SK-N-MC (cell line): ENCODE measurements at regions not wholly inside any gene's neighbourhood (a gene's known extent, or its start where the extent isn't known, plus 50 kb on each side); places are given as distances from the start of the nearest gene placed in this dataset.

Experiments
- DNase-seq: peaks from one replicate; pipeline ENCODE4 v3.0.0-alpha.2; 2011; ENCODE audit warnings: low read depth, low spot score
- H3K27ac ChIP-seq: fragments of 200-600 bp; sonication (generic); 2 replicates; pipeline ENCODE4 v1.5.1; 2016; ENCODE audit warnings: mixed run types
- H3K36me3 ChIP-seq: fragments of 200-600 bp; sonication (generic); 2 replicates; pipeline ENCODE4 v1.6.1; 2017; ENCODE audit warnings: antibody characterized with exemption, low read length, mixed read lengths; ENCODE audit not compliant: insufficient read depth
- H3K4me3 ChIP-seq: fragments of 200-600 bp; sonication (generic); 2 replicates; pipeline ENCODE4 v1.5.1; 2016
- H3K9ac ChIP-seq: fragments of 200-600 bp; sonication (generic); 2 replicates; pipeline ENCODE4 v1.8.0; 2017; ENCODE audit warnings: mixed run types, mixed read lengths; ENCODE audit not compliant: insufficient read length
- H3K9me3 ChIP-seq: fragments of 200-600 bp; sonication (generic); 2 replicates; pipeline ENCODE4 v1.6.1; 2017; ENCODE audit warnings: low read depth, mild to moderate bottlenecking, antibody characterized with exemption, low read length, moderate library complexity, mixed read lengths
- EZH2 ChIP-seq: fragments of 200-600 bp; sonication (generic); IDR thresholded peaks from one replicate; pipeline ENCODE4 v1.6.1; 2017; ENCODE audit warnings: antibody characterized with exemption
- FOXP2 ChIP-seq: optimal IDR thresholded peaks from 2 replicates; pipeline ENCODE3; 2011; ENCODE audit warnings: mild to moderate bottlenecking, moderate library complexity; ENCODE audit not compliant: insufficient read depth; ENCODE audit errors: extremely low read length, control extremely low read depth
- POLR2AphosphoS5 ChIP-seq: IDR thresholded peaks from 2 replicates; pipeline ENCODE4 v1.6.1; 2012; ENCODE audit warnings: mild to moderate bottlenecking, low read depth, low read length, borderline replicate concordance

DNA sequence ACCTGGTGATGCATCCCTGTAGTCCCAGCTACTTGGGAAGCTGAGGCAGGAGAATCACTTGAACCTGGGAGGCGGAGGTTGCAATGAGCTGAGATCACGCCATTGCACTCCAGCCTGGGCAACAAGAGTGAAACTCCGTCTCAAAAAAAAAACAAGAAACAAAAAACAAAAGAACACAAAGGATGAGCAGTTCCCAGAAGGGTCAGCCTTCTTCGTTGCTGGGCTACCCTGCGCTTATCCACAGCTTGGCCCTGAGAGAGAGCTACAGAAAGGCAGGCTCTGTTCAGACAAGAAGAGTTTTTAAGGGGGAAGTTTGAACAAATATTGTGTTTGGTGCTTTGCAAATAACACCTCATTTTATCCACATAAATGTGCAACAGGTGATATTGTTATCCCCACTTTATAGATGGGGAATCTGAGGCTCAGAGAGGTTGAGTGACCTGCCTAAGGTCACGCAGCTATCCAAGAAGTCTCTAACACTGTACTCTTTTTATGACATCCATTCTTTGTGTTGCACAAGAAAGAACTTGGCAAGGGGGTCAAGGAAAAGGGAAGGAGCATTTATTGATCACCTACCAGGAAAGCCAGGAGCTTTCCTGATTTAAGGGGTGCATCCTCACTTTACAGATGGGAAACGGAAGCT lies 63.7 kb upstream of the NEURL1B start:
- TF ChIP-seq EZH2 (no peak), POLR2AphosphoS5 (no peak)
- Histone ChIP-seq H3K9ac (no peak overlapping the region), H3K27ac (no peak overlapping the region), H3K4me3 (no peak overlapping the region), H3K36me3 (no peaks in the 10 kb centered on the region), H3K9me3 (no peaks in the 10 kb centered on the region)
- DNase-seq: no peak

DNA sequence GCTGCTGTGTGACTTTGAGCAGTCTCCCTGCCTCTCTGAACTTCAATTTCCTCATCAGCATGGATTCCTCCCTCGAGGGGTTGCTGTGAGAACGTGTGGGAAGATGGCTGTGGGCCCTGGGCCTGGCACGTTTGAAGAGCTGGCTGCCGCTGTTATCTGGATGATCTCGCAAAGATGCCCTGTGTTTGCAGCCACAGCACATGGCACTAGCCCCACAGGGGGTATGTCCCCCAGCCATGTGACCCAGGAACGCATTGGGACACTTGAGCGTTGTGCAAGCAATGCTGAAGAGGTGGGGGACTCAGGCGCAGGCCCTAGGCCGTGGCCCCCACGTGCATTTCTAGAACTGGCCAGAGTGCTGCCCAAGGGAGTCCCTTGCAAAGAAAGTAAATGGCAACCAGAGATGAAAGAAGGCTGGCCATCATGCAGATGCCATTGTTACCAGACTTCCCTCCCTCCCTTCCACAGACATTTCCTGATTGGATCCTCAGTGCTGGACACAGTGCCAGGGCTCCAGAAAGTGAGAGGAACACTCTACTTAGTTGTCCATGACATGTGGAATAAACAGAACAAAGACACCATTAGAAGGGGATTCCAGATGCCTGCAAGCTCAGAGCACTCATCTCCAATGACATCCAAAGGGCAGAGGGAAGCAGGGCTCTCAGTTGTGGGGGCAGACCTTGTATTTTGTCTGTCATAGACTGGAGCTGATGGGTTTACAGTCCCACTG lies 65.1 kb upstream of the NEURL1B start:
- no peak for DNase-seq
- no peaks in the 10 kb centered on the region for H3K9me3 ChIP-seq
- no peak overlapping the region for H3K9ac ChIP-seq
- no peak overlapping the region for H3K27ac ChIP-seq
- TF ChIP-seq FOXP2 (no peak), POLR2AphosphoS5 (no peak), EZH2 (no peak)
- no peak overlapping the region for H3K4me3 ChIP-seq
- H3K36me3 ChIP-seq: no peaks in the 10 kb centered on the region

GRCh38 chr5:172575416-172575815 lies 65.6 kb upstream of the NEURL1B start:
- DNase-seq: no peak
- H3K36me3 ChIP-seq: no peaks in the 10 kb centered on the region
- H3K4me3 ChIP-seq: no peak overlapping the region
- H3K9ac ChIP-seq: no peak overlapping the region
- TF ChIP-seq POLR2AphosphoS5 (no peak), EZH2 (no peak), FOXP2 (no peak)
- H3K9me3 ChIP-seq: no peaks in the 10 kb centered on the region
- no peak overlapping the region for H3K27ac ChIP-seq

GRCh38 chr5:172574871-172575223 lies 66.2 kb upstream of the NEURL1B start:
- TF ChIP-seq POLR2AphosphoS5: no peak
- no peak for TF ChIP-seq EZH2
- no peak for TF ChIP-seq FOXP2
- DNase-seq: no peak
- Histone ChIP-seq H3K9me3 (no peaks in the 10 kb centered on the region), H3K9ac (no peak overlapping the region), H3K4me3 (no peak overlapping the region), H3K36me3 (no peaks in the 10 kb centered on the region), H3K27ac (no peak overlapping the region)

DNA sequence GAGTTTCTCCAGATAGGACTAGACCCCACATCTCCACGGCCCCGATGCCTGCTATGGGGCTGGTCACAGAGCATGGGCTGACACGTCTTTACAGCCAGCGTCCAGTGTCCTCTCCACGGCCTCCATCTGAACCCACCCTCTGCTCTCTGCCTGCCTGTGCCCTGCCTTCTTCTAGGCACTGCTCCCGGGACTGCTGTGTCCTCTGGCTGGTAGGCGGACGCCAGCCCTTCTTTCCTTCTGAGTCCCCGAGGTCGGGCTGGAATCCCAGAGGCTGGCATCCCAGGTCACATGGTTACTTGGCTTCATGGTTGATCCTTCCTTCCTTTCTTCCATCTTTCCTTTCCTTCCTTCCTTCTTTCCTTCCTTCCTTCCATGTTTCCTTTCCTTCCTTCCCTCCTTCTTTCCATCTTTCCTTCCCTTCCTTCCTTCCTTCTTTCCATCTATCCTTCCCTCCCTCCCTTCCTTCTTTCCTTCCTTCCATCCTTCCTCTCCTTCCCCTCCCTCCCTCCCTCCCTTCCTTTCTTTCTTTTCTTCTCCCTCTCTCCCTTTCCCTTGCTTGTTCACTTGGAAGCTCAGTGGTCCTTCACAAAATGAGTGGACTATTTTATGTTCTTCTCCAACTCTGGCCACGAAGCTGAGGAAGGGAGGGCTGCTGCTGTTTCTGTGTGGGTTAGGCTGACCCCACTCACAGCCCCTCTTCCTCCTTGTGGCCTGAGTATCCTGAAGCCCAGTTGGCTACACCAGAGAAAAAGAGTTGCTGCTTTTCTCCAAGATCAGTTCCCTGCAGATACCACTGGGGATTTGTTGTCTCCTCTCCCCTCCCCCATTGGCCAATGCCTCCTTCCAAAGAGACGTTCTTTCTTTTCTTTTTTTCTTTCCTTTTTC lies 66.8 kb upstream of the NEURL1B start:
- DNase-seq: no peak
- TF ChIP-seq EZH2 (no peak), POLR2AphosphoS5 (no peak), FOXP2 (no peak)
- no peaks in the 10 kb centered on the region for H3K9me3 ChIP-seq
- no peaks in the 10 kb centered on the region for H3K36me3 ChIP-seq
- H3K4me3 ChIP-seq: no peak overlapping the region
- H3K27ac ChIP-seq: no peak overlapping the region
- no peak overlapping the region for H3K9ac ChIP-seq

- Histone ChIP-seq H3K9me3 (no peaks in the 10 kb centered on the region), H3K36me3 (no peaks in the 10 kb centered on the region), H3K4me3 (no peak overlapping the region), H3K27ac (no peak overlapping the region), H3K9ac (no peak overlapping the region)
- DNase-seq: no peak
- TF ChIP-seq FOXP2: no peak
- no peak for TF ChIP-seq EZH2
- no peak for TF ChIP-seq POLR2AphosphoS5
Observed at GRCh38 chr5:172573120-172573882, 67.8 kb upstream of the NEURL1B start.

GRCh38 chr5:172572440-172572839 lies 68.6 kb upstream of the NEURL1B start:
- Histone ChIP-seq H3K27ac (no peak overlapping the region), H3K9ac (no peak overlapping the region), H3K4me3 (no peak overlapping the region), H3K9me3 (no peaks in the 10 kb centered on the region), H3K36me3 (no peaks in the 10 kb centered on the region)
- no peak for TF ChIP-seq FOXP2
- no peak for TF ChIP-seq EZH2
- TF ChIP-seq POLR2AphosphoS5: no peak
- no peak for DNase-seq

- Histone ChIP-seq H3K4me3 (no peak overlapping the region), H3K27ac (no peak overlapping the region), H3K9ac (no peak overlapping the region), H3K36me3 (no peaks in the 10 kb centered on the region), H3K9me3 (no peaks in the 10 kb centered on the region)
- no peak for DNase-seq
- TF ChIP-seq EZH2: no peak
- TF ChIP-seq POLR2AphosphoS5: no peak
- no peak for TF ChIP-seq FOXP2
Observed at GRCh38 chr5:172571892-172572291, 69.2 kb upstream of the NEURL1B start.
